ENCODE measurements at regions not wholly inside any gene's neighbourhood (a gene's known extent, or its start where the extent isn't known, plus 50 kb on each side); places are given as distances from the start of the nearest gene placed in this dataset.
"Not testable (repeated sequence)": the region's sequence is repeated elsewhere in the genome, so short reads cannot be mapped to it uniquely, and the experiment has no call there.

DNA sequence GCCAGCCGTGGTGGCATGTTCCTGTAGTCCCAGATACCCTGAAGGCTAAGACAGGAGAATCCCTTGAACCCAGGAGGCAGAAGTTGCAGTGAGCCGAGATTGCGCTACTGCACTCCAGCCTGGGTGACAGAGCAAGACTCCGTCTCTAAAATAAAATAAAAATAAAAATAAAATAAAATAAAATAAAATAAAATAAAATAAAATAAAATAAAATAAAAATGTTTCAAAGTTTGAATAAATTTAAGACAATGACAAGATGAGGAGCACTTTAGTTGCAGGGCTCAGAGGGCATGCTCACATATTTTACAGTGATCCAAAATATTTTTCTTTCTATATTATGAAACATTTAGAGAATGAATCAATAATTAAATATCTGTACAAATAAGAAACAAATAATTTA, 374.3 kb upstream of the ARRDC3 start:
- TF ChIP-seq, protein P1, sequence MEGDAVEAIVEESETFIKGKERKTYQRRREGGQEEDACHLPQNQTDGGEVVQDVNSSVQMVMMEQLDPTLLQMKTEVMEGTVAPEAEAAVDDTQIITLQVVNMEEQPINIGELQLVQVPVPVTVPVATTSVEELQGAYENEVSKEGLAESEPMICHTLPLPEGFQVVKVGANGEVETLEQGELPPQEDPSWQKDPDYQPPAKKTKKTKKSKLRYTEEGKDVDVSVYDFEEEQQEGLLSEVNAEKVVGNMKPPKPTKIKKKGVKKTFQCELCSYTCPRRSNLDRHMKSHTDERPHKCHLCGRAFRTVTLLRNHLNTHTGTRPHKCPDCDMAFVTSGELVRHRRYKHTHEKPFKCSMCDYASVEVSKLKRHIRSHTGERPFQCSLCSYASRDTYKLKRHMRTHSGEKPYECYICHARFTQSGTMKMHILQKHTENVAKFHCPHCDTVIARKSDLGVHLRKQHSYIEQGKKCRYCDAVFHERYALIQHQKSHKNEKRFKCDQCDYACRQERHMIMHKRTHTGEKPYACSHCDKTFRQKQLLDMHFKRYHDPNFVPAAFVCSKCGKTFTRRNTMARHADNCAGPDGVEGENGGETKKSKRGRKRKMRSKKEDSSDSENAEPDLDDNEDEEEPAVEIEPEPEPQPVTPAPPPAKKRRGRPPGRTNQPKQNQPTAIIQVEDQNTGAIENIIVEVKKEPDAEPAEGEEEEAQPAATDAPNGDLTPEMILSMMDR (conservative IDR thresholded peaks at IDR 0.05), result not testable (repeated sequence)
- TF ChIP-seq ZFX (IDR thresholded peaks at IDR 0.05), result not testable (repeated sequence)
